GM21381 (cell line): ENCODE measurements at regions not wholly inside any gene's neighbourhood (a gene's known extent, or its start where the extent isn't known, plus 50 kb on each side); places are given as distances from the start of the nearest gene placed in this dataset.

Source experiments
- ATAC-seq: cut with Tn5 transposase; IDR thresholded peaks from one replicate; pipeline ENCODE4 v1.9.1; 2021; ENCODE audit warnings: mild to moderate bottlenecking, moderate library complexity; ENCODE audit not compliant: unreplicated experiment

- ATAC-seq, result no peak
Observed at GRCh38 chr5:125517973-125518550, 771.6 kb upstream of the ZNF608 start.

- no peak for ATAC-seq
Observed at GRCh38 chr5:125521289-125521688, 774.9 kb upstream of the ZNF608 start.

- no peak for ATAC-seq
Observed at GRCh38 chr5:125525356-125525755, 778.9 kb upstream of the ZNF608 start.

- ATAC-seq, result no peak
Observed at GRCh38 chr5:125526966-125527365, 780.5 kb upstream of the ZNF608 start.

GRCh38 chr5:125528881-125529280, 782.4 kb upstream of the ZNF608 start:
- ATAC-seq, result no peak

- ATAC-seq, result no peak
Observed at GRCh38 chr5:125530833-125531615, 784.6 kb upstream of the ZNF608 start.

- ATAC-seq, result no peak
Observed at GRCh38 chr5:125536095-125536494, 789.7 kb upstream of the ZNF608 start.

- ATAC-seq, result no peak
Observed at GRCh38 chr5:125536582-125536981, 790.1 kb upstream of the ZNF608 start.

GRCh38 chr5:125537661-125538060, 791.2 kb upstream of the ZNF608 start:
- no peak for ATAC-seq

GRCh38 chr5:125538469-125538868, 792.0 kb upstream of the ZNF608 start:
- no peak for ATAC-seq

- no peak for ATAC-seq
Observed at GRCh38 chr5:125541085-125541484, 794.6 kb upstream of the ZNF608 start.

GRCh38 chr5:125549322-125549911, 803.0 kb upstream of the ZNF608 start:
- no peak for ATAC-seq

GRCh38 chr5:125550274-125550673, 803.8 kb upstream of the ZNF608 start:
- ATAC-seq, result no peak

GRCh38 chr5:125551246-125551645, 804.8 kb upstream of the ZNF608 start:
- ATAC-seq, result no peak

- no peak for ATAC-seq
Observed at GRCh38 chr5:125551797-125552196, 805.4 kb upstream of the ZNF608 start.

- ATAC-seq, result no peak
Observed at GRCh38 chr5:125552486-125552885, 806.0 kb upstream of the ZNF608 start.

GRCh38 chr5:125554355-125554754, 807.9 kb upstream of the ZNF608 start:
- no peak for ATAC-seq

- no peak for ATAC-seq
Observed at GRCh38 chr5:125555591-125555990, 809.2 kb upstream of the ZNF608 start.

- no peak for ATAC-seq
Observed at GRCh38 chr5:125558016-125558415, 811.6 kb upstream of the ZNF608 start.

GRCh38 chr5:125558466-125558865, 812.0 kb upstream of the ZNF608 start:
- no peak for ATAC-seq

GRCh38 chr5:125559296-125559695, 812.9 kb upstream of the ZNF608 start:
- ATAC-seq, result no peak
